Hematopoietic multipotent progenitor cell (in vitro differentiated cells): ENCODE measurements at regions not wholly inside any gene's neighbourhood (a gene's known extent, or its start where the extent isn't known, plus 50 kb on each side); places are given as distances from the start of the nearest gene placed in this dataset. TPM values are rescaled to one million over a fixed set of nuclear protein-coding genes. Genes with fewer than 3 reads are reported as not detected.

Source experiments
- DNase-seq, 3 donors: peaks; one replicate each; pipeline ENCODE4 v3.0.0-alpha.2; 2011 to 2015; ENCODE audit warnings: low read depth in 2 of 3, low spot score in 2 of 3
- small RNA-seq: library from RNA; depleted of rRNA; stranded (forward); fragments of <200 nt; gene quantifications from one replicate; pipeline ENCODE3, GENCODE V24; 2012

- DNase-seq = no peak
Measured at GRCh38 chr15:91783451-91783850, 70.1 kb upstream of the SLCO3A1 start.

- DNase-seq = no peak
Measured at GRCh38 chr15:91784973-91785709, 68.4 kb upstream of the SLCO3A1 start.

GRCh38 chr15:91787198-91787597, 66.3 kb upstream of the SLCO3A1 start:
- no peak for DNase-seq

- DNase-seq = no peak
Measured at GRCh38 chr15:91789136-91789535, 64.4 kb upstream of the SLCO3A1 start.

GRCh38 chr15:91790836-91791235, 62.7 kb upstream of the SLCO3A1 start:
- no peak for DNase-seq

- DNase-seq = no peak
Measured at GRCh38 chr15:91793771-91794170, 59.7 kb upstream of the SLCO3A1 start.

- no peak for DNase-seq
Measured at GRCh38 chr15:91795235-91795634, 58.3 kb upstream of the SLCO3A1 start.

GRCh38 chr15:91801836-91802534, 51.5 kb upstream of the SLCO3A1 start:
- DNase-seq = no peak

- no peak for DNase-seq
Measured at GRCh38 chr15:91803260-91803659, 50.2 kb upstream of the SLCO3A1 start.

Small RNAs in the stretch of these regions (small RNA-seq; reads per million reads assigned to genes)
- gene AC107958.1 = not detected
